GM23338 (cell line): ENCODE measurements at regions not wholly inside any gene's neighbourhood (a gene's known extent, or its start where the extent isn't known, plus 50 kb on each side); places are given as distances from the start of the nearest gene placed in this dataset.
A peak's percentile ranks its signal among the peaks of the same experiment; 100 is the strongest.

Experiments
- ATAC-seq: fragments of 200-7000 bp; cut with Tn5 transposase; 3 replicates; pipeline ENCODE4 v1.9.1; 2020
- DNase-seq: peaks from one replicate; pipeline ENCODE4 v3.0.0-alpha.2; 2015; ENCODE audit warnings: low spot score
- H2AFZ ChIP-seq: fragments of 200-600 bp; sonication (generic); 2 replicates; pipeline ENCODE4 v1.8.0; 2016; ENCODE audit warnings: antibody characterized with exemption, mild to moderate bottlenecking, moderate library complexity
- H3F3A ChIP-seq: fragments of 200-600 bp; sonication (generic); replicated peaks from 2 replicates; pipeline ENCODE4 v1.8.0; 2017; ENCODE audit warnings: antibody characterized with exemption, mixed run types, low read depth
- H3K27ac ChIP-seq: fragments of 200-600 bp; sonication (generic); 2 replicates; pipeline ENCODE4 v1.6.1; 2016; ENCODE audit warnings: low read depth
- H3K27me3 ChIP-seq: fragments of 200-600 bp; sonication (generic); 2 replicates; pipeline ENCODE4 v1.8.0; 2016; ENCODE audit warnings: mild to moderate bottlenecking, mixed run types, moderate library complexity; ENCODE audit not compliant: insufficient read depth
- H3K36me3 ChIP-seq: fragments of 200-600 bp; sonication (generic); 2 replicates; pipeline ENCODE4 v1.8.0; 2016; ENCODE audit warnings: mild to moderate bottlenecking; ENCODE audit not compliant: insufficient read depth
- H3K4me1 ChIP-seq: fragments of 200-600 bp; sonication (generic); 2 replicates; pipeline ENCODE4 v1.8.0; 2016; ENCODE audit warnings: mild to moderate bottlenecking, moderate library complexity; ENCODE audit not compliant: insufficient read depth
- H3K4me2 ChIP-seq: fragments of 200-600 bp; sonication (generic); 2 replicates; pipeline ENCODE4 v1.7.1; 2017; ENCODE audit warnings: mixed run types
- H3K4me3 ChIP-seq: fragments of 200-600 bp; sonication (generic); 2 replicates; pipeline ENCODE4 v1.6.1; 2016; ENCODE audit warnings: mixed run types
- H3K79me2 ChIP-seq: fragments of 200-600 bp; sonication (generic); replicated peaks from 2 replicates; pipeline ENCODE4 v1.8.0; 2017; ENCODE audit warnings: mild to moderate bottlenecking; ENCODE audit not compliant: insufficient read depth
- H3K9me2 ChIP-seq: fragments of 200-600 bp; sonication (generic); 2 replicates; pipeline ENCODE4 v1.8.0; 2017; ENCODE audit not compliant: insufficient read depth
- H4K20me1 ChIP-seq: fragments of 200-600 bp; sonication (generic); replicated peaks from 2 replicates; pipeline ENCODE4 v1.8.0; 2017; ENCODE audit warnings: mild to moderate bottlenecking; ENCODE audit not compliant: insufficient read depth
- H3K27ac Mint-ChIP-seq: 2 replicates; pipeline ENCODE4 v1.8.0; 2020; ENCODE audit warnings: inconsistent platforms, mild to moderate bottlenecking, moderate library complexity, mixed read lengths
- H3K27me3 Mint-ChIP-seq: 3 replicates; pipeline ENCODE4 v1.8.0; 2022; ENCODE audit warnings: low read depth, mild to moderate bottlenecking, moderate library complexity, mixed read lengths, inconsistent platforms; ENCODE audit not compliant: insufficient read depth, poor library complexity
- H3K36me3 Mint-ChIP-seq: 3 replicates; pipeline ENCODE4 v1.8.0; 2021; ENCODE audit warnings: low read depth, mild to moderate bottlenecking, inconsistent platforms, moderate library complexity, mixed read lengths
- H3K4me1 Mint-ChIP-seq: 3 replicates; pipeline ENCODE4 v1.8.0; 2020; ENCODE audit warnings: mild to moderate bottlenecking, inconsistent platforms, mixed read lengths
- H3K4me3 Mint-ChIP-seq: 3 replicates; pipeline ENCODE4 v1.8.0; 2021; ENCODE audit warnings: moderate library complexity, mild to moderate bottlenecking, inconsistent platforms, mixed read lengths
- H3K9me3 Mint-ChIP-seq: 3 replicates; pipeline ENCODE4 v1.8.0; 2020; ENCODE audit warnings: moderate library complexity, mild to moderate bottlenecking, inconsistent platforms, mixed read lengths
- CREB1 ChIP-seq: fragments of 250-450 bp; sonication (Bioruptor Pico); IDR thresholded peaks from 2 replicates; pipeline ENCODE4 v1.5.0; 2020; ENCODE audit warnings: low read depth, mild to moderate bottlenecking, moderate library complexity
- CTCF ChIP-seq, 2 experiments: fragments of 200-600 bp in 1 of 2; sonication (generic) in 1 of 2; conservative IDR thresholded peaks; 2 replicates each; pipeline versions ENCODE4 v1.5.1 to v1.6.1; 2016 to 2017; ENCODE audit warnings: antibody characterized with exemption in 2 of 2, low read depth in 2 of 2, mild to moderate bottlenecking in 2 of 2, moderate library complexity in 1 of 2
- EZH2 ChIP-seq: fragments of 200-600 bp; sonication (generic); IDR thresholded peaks from one replicate; pipeline ENCODE4 v1.8.0; 2017; ENCODE audit warnings: antibody characterized with exemption, mild to moderate bottlenecking, low read depth; ENCODE audit not compliant: unreplicated experiment
- EZH2phosphoT487 ChIP-seq: fragments of 200-600 bp; sonication (generic); IDR thresholded peaks from one replicate; pipeline ENCODE4 v1.8.1; 2018; ENCODE audit warnings: antibody characterized with exemption; ENCODE audit not compliant: unreplicated experiment
- NANOG ChIP-seq: IDR thresholded peaks from 2 replicates; pipeline ENCODE4 v1.6.1; 2016; ENCODE audit warnings: antibody characterized with exemption, borderline replicate concordance
- REST ChIP-seq: IDR thresholded peaks from one replicate; pipeline ENCODE4 v1.6.1; 2018; ENCODE audit warnings: antibody characterized with exemption; ENCODE audit not compliant: unreplicated experiment
- STAT1 ChIP-seq: IDR thresholded peaks from one replicate; pipeline ENCODE4 v1.6.1; 2016; ENCODE audit warnings: antibody characterized with exemption; ENCODE audit not compliant: unreplicated experiment
- ZNF114 ChIP-seq: fragments of 250-450 bp; sonication (Bioruptor Pico); IDR thresholded peaks from 2 replicates; pipeline ENCODE4 v1.5.0; 2020; ENCODE audit warnings: mild to moderate bottlenecking, moderate library complexity
- ZNF462 ChIP-seq: fragments of 250-450 bp; sonication (Bioruptor Pico); IDR thresholded peaks from 2 replicates; pipeline ENCODE4 v1.5.0; 2020; ENCODE audit warnings: mild to moderate bottlenecking, moderate library complexity
- TF ChIP-seq, protein P1 (sequence below): IDR thresholded peaks from 2 replicates; pipeline ENCODE4 v1.6.1; 2016; ENCODE audit warnings: antibody characterized with exemption

DNA sequence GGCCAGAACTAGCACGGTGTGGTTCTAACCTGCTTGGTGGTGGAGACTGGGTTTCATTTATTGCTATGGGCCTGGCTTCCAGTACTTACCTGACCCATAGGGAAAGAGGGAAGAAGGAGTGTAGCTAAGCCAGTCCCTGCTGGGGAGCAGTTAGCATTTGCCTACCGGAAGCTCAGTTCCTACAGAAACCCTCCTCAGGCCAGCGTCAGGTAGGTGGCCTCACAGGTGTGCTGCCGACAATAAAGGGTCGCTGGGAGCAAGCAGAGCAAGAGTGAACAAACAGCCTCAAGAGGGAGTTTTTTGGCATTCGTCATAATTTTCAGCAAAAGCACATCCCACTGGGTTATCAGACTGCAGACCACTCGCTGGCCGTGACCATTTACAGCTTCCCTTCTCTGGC, 740.6 kb upstream of the TENM3 start (continued):
- TF ChIP-seq REST (no peak), EZH2 (no peak), NANOG (no peak), ZNF114 (no peak)
- TF ChIP-seq, protein P1, sequence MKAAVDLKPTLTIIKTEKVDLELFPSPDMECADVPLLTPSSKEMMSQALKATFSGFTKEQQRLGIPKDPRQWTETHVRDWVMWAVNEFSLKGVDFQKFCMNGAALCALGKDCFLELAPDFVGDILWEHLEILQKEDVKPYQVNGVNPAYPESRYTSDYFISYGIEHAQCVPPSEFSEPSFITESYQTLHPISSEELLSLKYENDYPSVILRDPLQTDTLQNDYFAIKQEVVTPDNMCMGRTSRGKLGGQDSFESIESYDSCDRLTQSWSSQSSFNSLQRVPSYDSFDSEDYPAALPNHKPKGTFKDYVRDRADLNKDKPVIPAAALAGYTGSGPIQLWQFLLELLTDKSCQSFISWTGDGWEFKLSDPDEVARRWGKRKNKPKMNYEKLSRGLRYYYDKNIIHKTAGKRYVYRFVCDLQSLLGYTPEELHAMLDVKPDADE, result no peak

GRCh38 chr4:181503687-181504390, 739.4 kb upstream of the TENM3 start:
- Histone ChIP-seq H3K9me2 (0 out of 2 replicates have a peak, but pooled peaks cover 3% of the 10 kb centered on the region), H2AFZ (peak overlapping the region; percentile 52; the same call in 1 of the 2 replicates), H3K4me2 (no peak overlapping the region), H4K20me1 (no peaks in the 10 kb centered on the region), H3F3A (no peaks in the 10 kb centered on the region), H3K27ac (no peak overlapping the region), H3K36me3 (no peaks in the 10 kb centered on the region), H3K4me1 (peaks cover 12% of the 10 kb centered on the region), H3K79me2 (no peaks in the 10 kb centered on the region), H3K27me3 (no peaks in the 10 kb centered on the region), H3K4me3 (no peak overlapping the region)
- Mint-ChIP-seq H3K36me3 (no peaks in the 10 kb centered on the region), H3K9me3 (no peaks in the 10 kb centered on the region), H3K27ac (no peak overlapping the region), H3K4me3 (no peak overlapping the region), H3K4me1 (peaks cover 41% of the 10 kb centered on the region), H3K27me3 (peaks cover 11% of the 10 kb centered on the region)
- ATAC-seq (peak; percentile 62), DNase-seq (peak; percentile 51)
- TF ChIP-seq NANOG, result no peak
- TF ChIP-seq CTCF (conservative IDR thresholded peaks at IDR 0.05; ENCODE audit: low read depth in 2 of 2), result no peak
- no peak for TF ChIP-seq ZNF114
- no peak for TF ChIP-seq STAT1
- TF ChIP-seq EZH2, result no peak
- TF ChIP-seq CREB1 (CRISPR knock-in tag), result no peak
- TF ChIP-seq, protein P1, result no peak
- no peak for TF ChIP-seq EZH2phosphoT487
- TF ChIP-seq ZNF462, result no peak
